Prostate gland (tissue), 2 donors: ENCODE measurements at regions not wholly inside any gene's neighbourhood (a gene's known extent, or its start where the extent isn't known, plus 50 kb on each side); places are given as distances from the start of the nearest gene placed in this dataset.

Source experiments
- DNase-seq: peaks from one replicate; pipeline ENCODE4 v3.0.0-alpha.2; 2019; ENCODE audit warnings: low spot score
- H3K27ac ChIP-seq, 2 donors: fragments of 200-600 bp; sonication (generic); 2 replicates each; pipeline ENCODE4 v1.5.1; 2017 to 2019
- H3K27me3 ChIP-seq: fragments of 200-600 bp; sonication (generic); replicated peaks from 2 replicates; pipeline ENCODE4 v1.5.1; 2019; ENCODE audit not compliant: insufficient read depth
- H3K36me3 ChIP-seq, 2 donors: fragments of 200-600 bp; sonication (generic); 1 replicate in 1 of 2; 2 replicates in 1 of 2; pipeline versions ENCODE4 v1.5.1 to v1.8.1; 2017 to 2019
- H3K4me1 ChIP-seq: fragments of 200-600 bp; sonication (generic); replicated peaks from 2 replicates; pipeline ENCODE4 v1.5.1; 2019
- H3K4me3 ChIP-seq, 2 donors: fragments of 200-600 bp; sonication (generic); 2 replicates each; pipeline ENCODE4 v1.5.1; 2017 to 2019
- H3K9me3 ChIP-seq: fragments of 200-600 bp; sonication (generic); 2 replicates; pipeline ENCODE4 v1.5.1; 2017
- CTCF ChIP-seq, 4 experiments: fragments of 200-600 bp in 2 of 4; fragments of 450-650 bp in 2 of 4; sonication (generic) in 2 of 4; IDR thresholded peaks; 1 replicate in 3 of 4; 2 replicates in 1 of 4; pipeline ENCODE4 v1.5.1; 2016 to 2019; ENCODE audit warnings: antibody characterized with exemption in 4 of 4, mild to moderate bottlenecking in 2 of 4, moderate library complexity in 2 of 4
- POLR2A ChIP-seq: fragments of 450-650 bp; IDR thresholded peaks from one replicate; pipeline ENCODE4 v1.6.1; 2016; ENCODE audit warnings: antibody characterized with exemption, mild to moderate bottlenecking
- POLR2AphosphoS5 ChIP-seq: sonication (generic); formaldehyde crosslinking; IDR thresholded peaks from one replicate; pipeline ENCODE4 v1.6.1; 2017; ENCODE audit warnings: antibody characterized with exemption
- WGBS: methylation state at CpG from one replicate; pipeline ENCODE4 v1.1.5; 2018; 5-methylcytosine and 5-hydroxymethylcytosine counted together
- intact Hi-C: fragments of 100-400 bp; cut with DNase I; formaldehyde crosslinking; loops from one replicate; pipeline ENCODE4 v1.14.2; 2022

- H3K4me1 ChIP-seq = no peaks in the 10 kb centered on the region
- H3K27me3 ChIP-seq = no peaks in the 10 kb centered on the region
- H3K4me3 ChIP-seq = no peak overlapping the region
- 85% methylated on average over 5 of the region's 5 CpGs for WGBS
- no peaks in the 10 kb centered on the region for H3K9me3 ChIP-seq
- no peak for TF ChIP-seq POLR2AphosphoS5
- TF ChIP-seq CTCF (IDR thresholded peaks at IDR 0.05) = no peak
- TF ChIP-seq POLR2A = no peak
- no peak for DNase-seq
- intact Hi-C loops = no loop called here
- H3K36me3 ChIP-seq = no peaks in the 10 kb centered on the region
- no peak overlapping the region for H3K27ac ChIP-seq
Observed at GRCh38 chr1:97010566-97011264, 289.1 kb downstream of the PTBP2 start.

GRCh38 chr1:97013136-97013535 is 291.6 kb downstream of the PTBP2 start:
- H3K4me3 ChIP-seq = no peak overlapping the region
- WGBS = 84% methylated on average over 2 of the region's 2 CpGs
- H3K27ac ChIP-seq = no peak overlapping the region
- no peaks in the 10 kb centered on the region for H3K36me3 ChIP-seq
- no peak for DNase-seq
- H3K27me3 ChIP-seq = no peaks in the 10 kb centered on the region
- no peaks in the 10 kb centered on the region for H3K4me1 ChIP-seq
- TF ChIP-seq POLR2A = no peak
- intact Hi-C loops = no loop called here
- H3K9me3 ChIP-seq = no peaks in the 10 kb centered on the region

DNA sequence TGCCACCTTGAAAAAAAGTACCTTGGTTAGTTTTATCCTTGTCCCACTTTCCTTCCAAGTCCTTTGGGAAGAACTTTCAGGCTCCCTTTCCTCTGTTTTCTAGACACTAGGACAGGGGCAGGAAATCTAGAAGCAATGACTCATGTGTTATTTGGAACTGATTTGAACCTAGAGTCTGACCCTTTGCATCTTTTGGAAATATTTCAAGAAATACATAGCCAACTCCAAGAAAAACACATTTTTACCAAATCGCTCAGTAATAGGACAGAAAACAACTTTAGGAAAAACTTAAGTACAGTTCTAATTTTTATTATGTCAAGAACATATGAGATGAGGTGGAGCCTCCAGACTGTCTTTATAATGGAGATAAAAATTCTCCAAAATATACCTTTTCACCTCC is 292.4 kb downstream of the PTBP2 start:
- H3K4me3 ChIP-seq = no peak overlapping the region
- no peak overlapping the region for H3K27ac ChIP-seq
- WGBS = 68% methylated on average over 1 of the region's 1 CpG
- no peaks in the 10 kb centered on the region for H3K4me1 ChIP-seq
- no peak for TF ChIP-seq POLR2A
- no peak for TF ChIP-seq POLR2AphosphoS5
- no peak for TF ChIP-seq CTCF (IDR thresholded peaks at IDR 0.05)
- intact Hi-C loops = no loop called here
- H3K27me3 ChIP-seq = no peaks in the 10 kb centered on the region
- no peaks in the 10 kb centered on the region for H3K36me3 ChIP-seq
- no peak for DNase-seq
- no peaks in the 10 kb centered on the region for H3K9me3 ChIP-seq

DNA sequence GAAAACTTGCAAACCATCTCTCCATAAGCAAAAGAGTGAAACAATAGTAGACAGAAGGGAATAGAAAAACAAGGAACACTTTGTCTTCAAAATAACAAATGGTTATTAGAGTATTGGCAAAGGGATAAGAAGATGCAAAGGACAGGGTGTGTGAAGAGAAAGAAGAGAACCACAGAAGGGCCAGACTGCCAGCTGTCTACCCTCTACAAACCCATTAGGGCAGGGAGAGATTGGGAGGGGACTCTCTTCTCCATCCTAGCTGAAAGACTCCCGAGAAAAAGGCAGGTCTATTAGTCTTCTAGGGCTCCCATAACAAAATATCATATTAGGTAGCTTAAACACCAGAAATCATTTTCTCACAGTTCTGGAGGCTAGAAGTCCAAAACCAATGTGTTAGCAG is 292.8 kb downstream of the PTBP2 start:
- no peaks in the 10 kb centered on the region for H3K36me3 ChIP-seq
- no peak for DNase-seq
- intact Hi-C loops = no loop called here
- H3K27ac ChIP-seq = no peak overlapping the region
- no peak for TF ChIP-seq POLR2A
- no peak for TF ChIP-seq CTCF (IDR thresholded peaks at IDR 0.05)
- no peaks in the 10 kb centered on the region for H3K9me3 ChIP-seq
- no peaks in the 10 kb centered on the region for H3K4me1 ChIP-seq
- H3K27me3 ChIP-seq = no peaks in the 10 kb centered on the region
- WGBS = 86% methylated on average over 1 of the region's 1 CpG
- no peak overlapping the region for H3K4me3 ChIP-seq

- Histone ChIP-seq H3K9me3 (no peaks in the 10 kb centered on the region), H3K27ac (no peak overlapping the region), H3K27me3 (no peaks in the 10 kb centered on the region), H3K4me3 (no peak overlapping the region), H3K36me3 (no peaks in the 10 kb centered on the region), H3K4me1 (no peaks in the 10 kb centered on the region)
- TF ChIP-seq POLR2A = no peak
- no peak for TF ChIP-seq POLR2AphosphoS5
- no peak for TF ChIP-seq CTCF (IDR thresholded peaks at IDR 0.05)
- 89% methylated on average over 2 of the region's 2 CpGs for WGBS
- no peak for DNase-seq
- intact Hi-C loops = no loop called here
Observed at GRCh38 chr1:97017895-97018294, 296.3 kb downstream of the PTBP2 start.
